Uterus (tissue), 3 donors: ENCODE measurements at regions not wholly inside any gene's neighbourhood (a gene's known extent, or its start where the extent isn't known, plus 50 kb on each side); places are given as distances from the start of the nearest gene placed in this dataset.

Experiments used
- DNase-seq, 2 donors: peaks; one replicate each; pipeline ENCODE4 v3.0.0-alpha.2; 2019 to 2020
- H3K27ac ChIP-seq, 2 donors: fragments of 200-600 bp; sonication (generic); 1 replicate in 1 of 2; 2 replicates in 1 of 2; pipeline ENCODE4 v1.5.1; 2016 to 2018
- H3K27me3 ChIP-seq, 2 donors: fragments of 200-600 bp; sonication (generic); one replicate each; pipeline ENCODE4 v1.5.1; 2018 to 2019; ENCODE audit warnings: control low read depth in 1 of 2
- H3K36me3 ChIP-seq, 2 donors: fragments of 200-600 bp; sonication (generic); one replicate each; pipeline ENCODE4 v1.5.1; 2019; ENCODE audit warnings: control low read depth in 1 of 2
- H3K4me1 ChIP-seq, 2 donors: fragments of 200-600 bp; sonication (generic); one replicate each; pipeline ENCODE4 v1.5.1; 2018 to 2019; ENCODE audit warnings: control low read depth in 1 of 2
- H3K4me3 ChIP-seq, 2 donors: fragments of 200-600 bp; sonication (generic); 1 replicate in 1 of 2; 2 replicates in 1 of 2; pipeline ENCODE4 v1.5.1; 2018 to 2019; ENCODE audit warnings: mild to moderate bottlenecking in 1 of 2
- H3K9me3 ChIP-seq, 2 donors: fragments of 200-600 bp; sonication (generic); one replicate each; pipeline ENCODE4 v1.5.1; 2019; ENCODE audit warnings: control low read depth in 1 of 2
- CTCF ChIP-seq, 4 experiments: fragments of 200-600 bp in 2 of 4; fragments of 450-650 bp in 2 of 4; sonication (generic) in 2 of 4; IDR thresholded peaks; one replicate each; pipeline ENCODE4 v1.5.1; 2016 to 2019; ENCODE audit warnings: antibody characterized with exemption in 4 of 4, mild to moderate bottlenecking in 2 of 4, moderate library complexity in 1 of 4
- POLR2A ChIP-seq, 2 donors: fragments of 450-650 bp; IDR thresholded peaks; one replicate each; pipeline ENCODE4 v1.6.1; 2016; ENCODE audit warnings: antibody characterized with exemption in 2 of 2, mild to moderate bottlenecking in 1 of 2, moderate library complexity in 1 of 2
- intact Hi-C: fragments of 100-400 bp; cut with DNase I; formaldehyde crosslinking; loops from one replicate; pipeline ENCODE4 v1.15.1; 2023; ENCODE audit warnings: low total_unique reads
- donor health status: DM: yes; HTN: yes; CAD: no.

- H3K4me1 ChIP-seq: no peaks in the 10 kb centered on the region
- no peaks in the 10 kb centered on the region for H3K9me3 ChIP-seq
- intact Hi-C loops: no loop called here
- no peak for DNase-seq
- H3K36me3 ChIP-seq: no peaks in the 10 kb centered on the region
- H3K27me3 ChIP-seq: no peaks in the 10 kb centered on the region
- no peak overlapping the region for H3K4me3 ChIP-seq
- TF ChIP-seq POLR2A (IDR thresholded peaks at IDR 0.05) (no peak), CTCF (IDR thresholded peaks at IDR 0.05) (no peak)
- H3K27ac ChIP-seq: no peak overlapping the region
Observed at GRCh38 chr11:87832211-87832610, 343.0 kb downstream of the RAB38 start.

GRCh38 chr11:87820011-87820410 lies 355.2 kb downstream of the RAB38 start:
- no peak overlapping the region for H3K27ac ChIP-seq
- H3K27me3 ChIP-seq: no peaks in the 10 kb centered on the region
- intact Hi-C loops: no loop called here
- TF ChIP-seq CTCF (IDR thresholded peaks at IDR 0.05) (no peak), POLR2A (IDR thresholded peaks at IDR 0.05) (no peak)
- H3K4me3 ChIP-seq: no peak overlapping the region
- no peaks in the 10 kb centered on the region for H3K36me3 ChIP-seq
- no peaks in the 10 kb centered on the region for H3K9me3 ChIP-seq
- H3K4me1 ChIP-seq: no peaks in the 10 kb centered on the region
- no peak for DNase-seq

- Histone ChIP-seq H3K36me3 (no peaks in the 10 kb centered on the region), H3K4me1 (no peaks in the 10 kb centered on the region), H3K4me3 (no peak overlapping the region), H3K9me3 (no peaks in the 10 kb centered on the region), H3K27me3 (no peaks in the 10 kb centered on the region), H3K27ac (no peak overlapping the region)
- TF ChIP-seq CTCF (IDR thresholded peaks at IDR 0.05): no peak
- no peak for TF ChIP-seq POLR2A (IDR thresholded peaks at IDR 0.05)
- no peak for DNase-seq
- intact Hi-C loops: no loop called here
Observed at GRCh38 chr11:87819151-87819550, 356.1 kb downstream of the RAB38 start.

- no peaks in the 10 kb centered on the region for H3K9me3 ChIP-seq
- no peak overlapping the region for H3K27ac ChIP-seq
- no peaks in the 10 kb centered on the region for H3K36me3 ChIP-seq
- H3K4me1 ChIP-seq: no peaks in the 10 kb centered on the region
- intact Hi-C loops: no loop called here
- no peak for DNase-seq
- TF ChIP-seq CTCF (IDR thresholded peaks at IDR 0.05) (no peak), POLR2A (IDR thresholded peaks at IDR 0.05) (no peak)
- H3K4me3 ChIP-seq: no peak overlapping the region
- H3K27me3 ChIP-seq: no peaks in the 10 kb centered on the region
Observed at GRCh38 chr11:87812571-87813365, 362.5 kb downstream of the RAB38 start.

- H3K4me3 ChIP-seq: no peak overlapping the region
- no peaks in the 10 kb centered on the region for H3K9me3 ChIP-seq
- TF ChIP-seq CTCF (IDR thresholded peaks at IDR 0.05) (no peak), POLR2A (IDR thresholded peaks at IDR 0.05) (no peak)
- no peaks in the 10 kb centered on the region for H3K27me3 ChIP-seq
- no peaks in the 10 kb centered on the region for H3K36me3 ChIP-seq
- H3K4me1 ChIP-seq: no peaks in the 10 kb centered on the region
- no peak overlapping the region for H3K27ac ChIP-seq
- intact Hi-C loops: no loop called here
- DNase-seq: no peak
Observed at GRCh38 chr11:87810486-87810885, 364.8 kb downstream of the RAB38 start.
